ENCODE measurements at regions not wholly inside any gene's neighbourhood (a gene's known extent, or its start where the extent isn't known, plus 50 kb on each side); places are given as distances from the start of the nearest gene placed in this dataset.

DNA sequence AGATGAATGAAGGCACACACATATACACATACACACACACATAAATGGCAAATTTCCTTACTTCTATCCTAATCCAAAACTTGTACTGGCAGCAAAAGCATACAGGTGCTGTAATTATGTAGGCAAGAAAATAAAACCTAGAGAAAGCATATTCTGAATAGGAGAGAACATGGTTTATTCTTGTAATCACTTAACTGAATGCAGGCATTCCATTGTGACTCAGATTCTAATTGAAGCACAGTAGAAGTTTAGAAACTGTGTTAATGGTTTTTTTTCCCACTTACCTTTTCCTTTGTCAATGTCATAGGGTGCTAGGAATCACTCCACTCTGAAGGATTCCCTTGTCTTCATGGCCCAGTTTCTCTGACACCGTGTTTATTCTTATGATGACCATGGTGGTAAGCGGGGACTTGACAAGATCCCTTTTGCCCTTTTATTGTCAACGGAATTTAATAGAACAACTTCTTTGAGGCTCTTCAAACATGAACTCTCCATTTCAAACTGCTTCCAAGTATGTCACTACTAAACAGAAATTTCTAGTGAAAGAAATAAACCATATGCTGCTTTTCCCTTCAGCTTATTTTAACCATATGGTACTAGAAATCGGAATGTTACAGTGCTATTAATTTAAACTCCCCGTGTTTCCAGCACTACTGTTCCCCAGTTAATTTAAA, 164.2 kb downstream of the OGFRL1 start:
- TF ChIP-seq POLR2AphosphoS5 (IDR thresholded peaks at IDR 0.05; ENCODE audit: low read depth, low read length) (no peak), SIN3A (IDR thresholded peaks at IDR 0.05; ENCODE audit: borderline replicate concordance, insufficient read depth, low read length) (no peak), FOXP2 (optimal IDR thresholded peaks at IDR 0.05; ENCODE audit: borderline replicate concordance, extremely low read depth, extremely low read length, insufficient read depth) (no peak), TAF1 (IDR thresholded peaks at IDR 0.05; ENCODE audit: borderline replicate concordance, insufficient read depth, low read length) (no peak)
- TF ChIP-seq, protein P1, sequence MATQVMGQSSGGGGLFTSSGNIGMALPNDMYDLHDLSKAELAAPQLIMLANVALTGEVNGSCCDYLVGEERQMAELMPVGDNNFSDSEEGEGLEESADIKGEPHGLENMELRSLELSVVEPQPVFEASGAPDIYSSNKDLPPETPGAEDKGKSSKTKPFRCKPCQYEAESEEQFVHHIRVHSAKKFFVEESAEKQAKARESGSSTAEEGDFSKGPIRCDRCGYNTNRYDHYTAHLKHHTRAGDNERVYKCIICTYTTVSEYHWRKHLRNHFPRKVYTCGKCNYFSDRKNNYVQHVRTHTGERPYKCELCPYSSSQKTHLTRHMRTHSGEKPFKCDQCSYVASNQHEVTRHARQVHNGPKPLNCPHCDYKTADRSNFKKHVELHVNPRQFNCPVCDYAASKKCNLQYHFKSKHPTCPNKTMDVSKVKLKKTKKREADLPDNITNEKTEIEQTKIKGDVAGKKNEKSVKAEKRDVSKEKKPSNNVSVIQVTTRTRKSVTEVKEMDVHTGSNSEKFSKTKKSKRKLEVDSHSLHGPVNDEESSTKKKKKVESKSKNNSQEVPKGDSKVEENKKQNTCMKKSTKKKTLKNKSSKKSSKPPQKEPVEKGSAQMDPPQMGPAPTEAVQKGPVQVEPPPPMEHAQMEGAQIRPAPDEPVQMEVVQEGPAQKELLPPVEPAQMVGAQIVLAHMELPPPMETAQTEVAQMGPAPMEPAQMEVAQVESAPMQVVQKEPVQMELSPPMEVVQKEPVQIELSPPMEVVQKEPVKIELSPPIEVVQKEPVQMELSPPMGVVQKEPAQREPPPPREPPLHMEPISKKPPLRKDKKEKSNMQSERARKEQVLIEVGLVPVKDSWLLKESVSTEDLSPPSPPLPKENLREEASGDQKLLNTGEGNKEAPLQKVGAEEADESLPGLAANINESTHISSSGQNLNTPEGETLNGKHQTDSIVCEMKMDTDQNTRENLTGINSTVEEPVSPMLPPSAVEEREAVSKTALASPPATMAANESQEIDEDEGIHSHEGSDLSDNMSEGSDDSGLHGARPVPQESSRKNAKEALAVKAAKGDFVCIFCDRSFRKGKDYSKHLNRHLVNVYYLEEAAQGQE (IDR thresholded peaks at IDR 0.05; ENCODE audit: insufficient read depth in 1 of 2, low read depth in 2 of 2, low read length in 2 of 2), result no peak

- TF ChIP-seq SIN3A (IDR thresholded peaks at IDR 0.05; ENCODE audit: borderline replicate concordance, insufficient read depth, low read length) (no peak), FOXP2 (optimal IDR thresholded peaks at IDR 0.05; ENCODE audit: borderline replicate concordance, extremely low read depth, extremely low read length, insufficient read depth) (no peak), TAF1 (IDR thresholded peaks at IDR 0.05; ENCODE audit: borderline replicate concordance, insufficient read depth, low read length) (no peak), POLR2AphosphoS5 (IDR thresholded peaks at IDR 0.05; ENCODE audit: low read depth, low read length) (no peak)
- TF ChIP-seq, protein P1 (IDR thresholded peaks at IDR 0.05; ENCODE audit: insufficient read depth in 1 of 2, low read depth in 2 of 2, low read length in 2 of 2), result no peak
Observed at GRCh38 chr6:71453371-71453706, 164.7 kb downstream of the OGFRL1 start.

GRCh38 chr6:71454056-71454455, 165.4 kb downstream of the OGFRL1 start:
- TF ChIP-seq FOXP2 (optimal IDR thresholded peaks at IDR 0.05; ENCODE audit: borderline replicate concordance, extremely low read depth, extremely low read length, insufficient read depth) (no peak), POLR2AphosphoS5 (IDR thresholded peaks at IDR 0.05; ENCODE audit: low read depth, low read length) (no peak), SIN3A (IDR thresholded peaks at IDR 0.05; ENCODE audit: borderline replicate concordance, insufficient read depth, low read length) (no peak), TAF1 (IDR thresholded peaks at IDR 0.05; ENCODE audit: borderline replicate concordance, insufficient read depth, low read length) (no peak)
- TF ChIP-seq, protein P1 (IDR thresholded peaks at IDR 0.05; ENCODE audit: insufficient read depth in 1 of 2, low read depth in 2 of 2, low read length in 2 of 2), result no peak

DNA sequence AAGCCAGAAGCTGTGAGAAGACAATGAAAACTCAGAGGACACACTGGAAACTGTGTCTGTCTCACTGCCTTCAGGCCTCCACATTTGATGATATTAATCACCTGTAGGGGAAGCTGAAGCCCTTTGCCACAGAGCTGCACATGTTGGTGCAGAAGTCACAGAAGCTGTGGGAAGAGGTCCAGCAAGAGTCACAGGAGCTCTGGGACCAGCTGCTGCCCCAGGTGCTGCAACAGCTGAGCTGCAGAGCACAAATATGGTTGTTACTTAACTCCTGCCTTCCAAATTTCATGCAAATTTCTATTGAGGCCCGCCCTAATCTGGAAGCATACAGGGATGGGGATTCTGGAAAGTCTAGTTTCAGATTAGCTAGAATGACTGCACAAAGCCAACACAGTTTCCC, 169.3 kb downstream of the OGFRL1 start:
- TF ChIP-seq FOXP2 (optimal IDR thresholded peaks at IDR 0.05; ENCODE audit: borderline replicate concordance, extremely low read depth, extremely low read length, insufficient read depth), result no peak
- TF ChIP-seq SIN3A (IDR thresholded peaks at IDR 0.05; ENCODE audit: borderline replicate concordance, insufficient read depth, low read length), result no peak
- TF ChIP-seq, protein P1 (IDR thresholded peaks at IDR 0.05; ENCODE audit: insufficient read depth in 1 of 2, low read depth in 2 of 2, low read length in 2 of 2), result no peak
- TF ChIP-seq POLR2AphosphoS5 (IDR thresholded peaks at IDR 0.05; ENCODE audit: low read depth, low read length), result no peak
- no peak for TF ChIP-seq TAF1 (IDR thresholded peaks at IDR 0.05; ENCODE audit: borderline replicate concordance, insufficient read depth, low read length)

All from PFSK-1 (cell line).